ENCODE measurements at regions not wholly inside any gene's neighbourhood (a gene's known extent, or its start where the extent isn't known, plus 50 kb on each side); places are given as distances from the start of the nearest gene placed in this dataset.

DNA sequence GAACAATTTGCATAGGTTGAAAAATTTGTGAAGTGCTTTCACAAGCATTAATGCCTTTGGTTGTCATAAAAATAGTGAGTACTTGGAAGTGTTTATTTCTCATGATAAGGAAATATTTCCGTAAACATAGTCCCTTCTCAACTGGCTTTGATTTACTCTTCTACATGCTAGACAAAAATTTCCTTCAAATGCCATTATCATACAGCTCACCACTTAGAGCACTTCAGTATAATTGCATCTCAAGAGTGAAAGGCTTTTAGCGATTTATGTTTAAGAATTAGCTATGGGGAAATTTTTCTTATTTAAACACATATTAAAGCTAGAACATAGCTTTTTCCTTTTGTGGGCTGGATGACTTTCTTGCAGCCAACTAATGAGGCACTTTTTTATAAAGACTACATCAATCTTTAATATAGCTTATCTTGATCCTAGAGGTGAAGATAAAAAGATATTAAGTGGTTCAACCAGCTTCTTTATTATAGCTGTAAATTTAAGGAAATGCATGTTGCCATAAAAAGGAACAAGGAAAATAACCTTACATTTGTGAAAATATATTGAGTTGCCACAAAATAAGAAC is 656.8 kb downstream of the SLITRK6 start:
- WGBS (ENCODE audit: insufficient coverage, insufficient replicate concordance, low lambda C conversion rate, missing lambda C conversion rate): 23% methylated on average over 2 of the region's 2 CpGs
- ChIA-PET CTCF (no interaction called here), SMC1A (ENCODE audit: uncharacterized antibody, unreplicated experiment) (interaction anchor here (0.8 to 1.2 kb wide), 2 partner anchors 96 to 158 kb away, joined by 3 to 4 read pairs; no protein-coding TSS in a partner anchor), RAD21 (ENCODE audit: unreplicated experiment) (no interaction called here), POLR2A (no interaction called here)
- intact Hi-C loops (cut with micrococcal nuclease; ENCODE audit: unreplicated experiment): no loop called here
- no peak overlapping the region for H3K4me3 ChIP-seq
- in situ Hi-C loops (cut with MboI): no loop called here
- H4K20me1 ChIP-seq (ENCODE audit: control insufficient read depth, insufficient read depth): no peaks in the 10 kb centered on the region
- H3K79me2 ChIP-seq (ENCODE audit: control insufficient read depth, insufficient read depth, low read length): no peaks in the 10 kb centered on the region
- no peaks in the 10 kb centered on the region for H3K36me3 ChIP-seq (ENCODE audit: control insufficient read depth in 2 of 2, insufficient read depth in 2 of 2, low read length in 1 of 2)
- H3K9ac ChIP-seq (ENCODE audit: control insufficient read depth, insufficient read depth, low read length): no peak overlapping the region
- BruUV-seq (replicated peaks): no TSS peak
- DNase-seq (ENCODE audit: low read depth, low spot score): no peak
- no peak overlapping the region for H2AFZ ChIP-seq (ENCODE audit: control insufficient read depth, low read depth, low read length)
- no peaks in the 10 kb centered on the region for H3K9me3 ChIP-seq (replicated peaks; ENCODE audit: control insufficient read depth, insufficient read depth, low read length)
- ATAC-seq: no peak
- no peaks in the 10 kb centered on the region for H3K27me3 ChIP-seq (replicated peaks in 1 of 2; ENCODE audit: control insufficient read depth in 2 of 2, insufficient read depth in 2 of 2, low read length in 1 of 2)
- H3K27ac ChIP-seq (ENCODE audit: control insufficient read depth, insufficient read depth): no peak overlapping the region
- H3K4me2 ChIP-seq (ENCODE audit: control insufficient read depth, insufficient read depth): no peak overlapping the region
- no peaks in the 10 kb centered on the region for H3K4me1 ChIP-seq (ENCODE audit: control insufficient read depth, insufficient read depth, low read length)
- no peak for FAIRE-seq
- TF ChIP-seq RUNX3 (IDR thresholded peaks at IDR 0.05; ENCODE audit: low read length): no peak
- TF ChIP-seq EZH2 (IDR thresholded peaks at IDR 0.05; ENCODE audit: borderline replicate concordance, control insufficient read depth, low read depth, low read length): no peak
- no peak for TF ChIP-seq SMAD5 (IDR thresholded peaks at IDR 0.05; ENCODE audit: low read depth)
- no peak for TF ChIP-seq RFX5 (IDR thresholded peaks at IDR 0.05; ENCODE audit: low read depth, low read length)
- TF ChIP-seq ZNF274 (IDR thresholded peaks at IDR 0.05; ENCODE audit: insufficient read depth, insufficient read length): no peak
- TF ChIP-seq BCL11A (IDR thresholded peaks at IDR 0.05; ENCODE audit: low read depth, low read length): no peak
- no peak for TF ChIP-seq ESRRA (IDR thresholded peaks at IDR 0.05; ENCODE audit: low read length)

GRCh38 chr13:85141401-85141800 is 657.8 kb downstream of the SLITRK6 start:
- Histone ChIP-seq H3K9ac (ENCODE audit: control insufficient read depth, insufficient read depth, low read length) (no peak overlapping the region), H3K79me2 (ENCODE audit: control insufficient read depth, insufficient read depth, low read length) (no peaks in the 10 kb centered on the region), H4K20me1 (ENCODE audit: control insufficient read depth, insufficient read depth) (no peaks in the 10 kb centered on the region), H2AFZ (ENCODE audit: control insufficient read depth, low read depth, low read length) (no peak overlapping the region), H3K36me3 (ENCODE audit: control insufficient read depth in 2 of 2, insufficient read depth in 2 of 2, low read length in 1 of 2) (no peaks in the 10 kb centered on the region), H3K27me3 (replicated peaks in 1 of 2; ENCODE audit: control insufficient read depth in 2 of 2, insufficient read depth in 2 of 2, low read length in 1 of 2) (no peaks in the 10 kb centered on the region), H3K4me1 (ENCODE audit: control insufficient read depth, insufficient read depth, low read length) (no peaks in the 10 kb centered on the region), H3K4me3 (no peak overlapping the region), H3K27ac (ENCODE audit: control insufficient read depth, insufficient read depth) (no peak overlapping the region), H3K9me3 (replicated peaks; ENCODE audit: control insufficient read depth, insufficient read depth, low read length) (no peaks in the 10 kb centered on the region), H3K4me2 (ENCODE audit: control insufficient read depth, insufficient read depth) (no peak overlapping the region)
- in situ Hi-C loops (cut with MboI): no loop called here
- no TSS peak for BruUV-seq (replicated peaks)
- ChIA-PET CTCF (no interaction called here), POLR2A (no interaction called here), RAD21 (ENCODE audit: unreplicated experiment) (no interaction called here), SMC1A (ENCODE audit: uncharacterized antibody, unreplicated experiment) (no interaction called here)
- FAIRE-seq (no peak), DNase-seq (ENCODE audit: low read depth, low spot score) (no peak), ATAC-seq (no peak)
- intact Hi-C loops (cut with micrococcal nuclease; ENCODE audit: unreplicated experiment): no loop called here
- 31% methylated on average over 2 of the region's 2 CpGs for WGBS (ENCODE audit: insufficient coverage, insufficient replicate concordance, low lambda C conversion rate, missing lambda C conversion rate)
- TF ChIP-seq ZNF592 (IDR thresholded peaks at IDR 0.05) (no peak), POU2F2 (IDR thresholded peaks at IDR 0.05; ENCODE audit: borderline replicate concordance, low read depth, low read length) (no peak), MEF2A (IDR thresholded peaks at IDR 0.05; ENCODE audit: insufficient read depth, low read depth, low read length) (no peak), KLF5 (IDR thresholded peaks at IDR 0.05; ENCODE audit: partially characterized antibody) (no peak), FOS (IDR thresholded peaks at IDR 0.05; ENCODE audit: borderline replicate concordance, extremely low read depth, insufficient read length) (no peak), RUNX3 (IDR thresholded peaks at IDR 0.05; ENCODE audit: low read length) (no peak)
- TF ChIP-seq, protein P1, sequence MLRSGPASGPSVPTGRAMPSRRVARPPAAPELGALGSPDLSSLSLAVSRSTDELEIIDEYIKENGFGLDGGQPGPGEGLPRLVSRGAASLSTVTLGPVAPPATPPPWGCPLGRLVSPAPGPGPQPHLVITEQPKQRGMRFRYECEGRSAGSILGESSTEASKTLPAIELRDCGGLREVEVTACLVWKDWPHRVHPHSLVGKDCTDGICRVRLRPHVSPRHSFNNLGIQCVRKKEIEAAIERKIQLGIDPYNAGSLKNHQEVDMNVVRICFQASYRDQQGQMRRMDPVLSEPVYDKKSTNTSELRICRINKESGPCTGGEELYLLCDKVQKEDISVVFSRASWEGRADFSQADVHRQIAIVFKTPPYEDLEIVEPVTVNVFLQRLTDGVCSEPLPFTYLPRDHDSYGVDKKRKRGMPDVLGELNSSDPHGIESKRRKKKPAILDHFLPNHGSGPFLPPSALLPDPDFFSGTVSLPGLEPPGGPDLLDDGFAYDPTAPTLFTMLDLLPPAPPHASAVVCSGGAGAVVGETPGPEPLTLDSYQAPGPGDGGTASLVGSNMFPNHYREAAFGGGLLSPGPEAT (IDR thresholded peaks at IDR 0.05; ENCODE audit: low read depth): no peak
